ENCODE measurements at regions not wholly inside any gene's neighbourhood (a gene's known extent, or its start where the extent isn't known, plus 50 kb on each side); places are given as distances from the start of the nearest gene placed in this dataset.
"Not testable (repeated sequence)": the region's sequence is repeated elsewhere in the genome, so short reads cannot be mapped to it uniquely, and the experiment has no call there.

DNA sequence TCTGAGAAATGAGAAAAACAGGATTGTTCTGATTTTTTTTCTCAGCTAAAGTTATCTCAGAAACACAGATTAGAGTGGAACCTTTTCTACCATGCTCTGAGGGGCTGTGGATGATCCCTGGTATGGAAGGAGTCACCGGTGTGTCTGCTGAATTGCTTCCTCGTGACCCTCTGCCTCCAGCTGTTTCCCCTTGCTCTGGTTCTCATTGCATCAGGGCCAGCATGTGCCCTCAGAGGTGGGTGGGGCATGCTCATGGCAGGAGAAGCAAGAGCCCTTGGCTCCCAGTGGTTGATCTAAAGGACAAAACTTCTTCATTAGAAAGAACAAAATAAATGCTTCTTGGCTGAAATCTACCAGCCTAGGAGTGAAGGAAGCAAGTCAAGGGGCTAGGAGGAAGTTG lies 183.2 kb upstream of the HMCN1 start:
- H3K9me3 Mint-ChIP-seq = no peaks in the 10 kb centered on the region
- no peak overlapping the region for H3K27ac Mint-ChIP-seq (ENCODE audit: low read depth)
- H3K27me3 Mint-ChIP-seq = no peaks in the 10 kb centered on the region
- H3K36me3 Mint-ChIP-seq (ENCODE audit: insufficient read depth) = no peaks in the 10 kb centered on the region
- H3K4me3 Mint-ChIP-seq = no peak overlapping the region
- no peak for ATAC-seq (replicated peaks; ENCODE audit: extremely low read depth, poor library complexity, severe bottlenecking)
- no peaks in the 10 kb centered on the region for H3K4me1 Mint-ChIP-seq
- no peak for DNase-seq (ENCODE audit: low spot score in 2 of 2)

DNA sequence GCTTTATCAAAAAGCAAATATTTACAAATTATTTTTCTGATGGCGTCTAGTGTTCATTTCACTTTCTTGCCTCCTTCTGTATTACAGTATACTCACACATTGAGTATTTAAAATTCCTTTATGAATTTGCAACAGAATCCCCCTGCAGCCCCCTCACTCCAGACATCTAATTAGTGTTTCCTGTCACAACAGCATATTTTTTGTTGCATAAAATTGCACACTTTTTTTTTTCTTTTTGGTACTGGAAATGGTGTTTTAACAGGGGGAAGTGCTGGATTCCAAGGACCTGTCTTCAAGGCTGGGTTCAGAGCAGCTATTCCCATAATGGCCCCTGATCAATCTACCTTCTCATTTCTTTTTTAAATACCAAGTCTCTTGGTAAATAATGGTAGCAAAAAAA lies 184.3 kb upstream of the HMCN1 start:
- Mint-ChIP-seq H3K9me3 (no peaks in the 10 kb centered on the region), H3K36me3 (ENCODE audit: insufficient read depth) (no peaks in the 10 kb centered on the region), H3K27me3 (no peaks in the 10 kb centered on the region), H3K4me3 (no peak overlapping the region), H3K27ac (ENCODE audit: low read depth) (no peak overlapping the region), H3K4me1 (no peaks in the 10 kb centered on the region)
- ATAC-seq (replicated peaks; ENCODE audit: extremely low read depth, poor library complexity, severe bottlenecking) = no peak
- no peak for DNase-seq (ENCODE audit: low spot score in 2 of 2)

DNA sequence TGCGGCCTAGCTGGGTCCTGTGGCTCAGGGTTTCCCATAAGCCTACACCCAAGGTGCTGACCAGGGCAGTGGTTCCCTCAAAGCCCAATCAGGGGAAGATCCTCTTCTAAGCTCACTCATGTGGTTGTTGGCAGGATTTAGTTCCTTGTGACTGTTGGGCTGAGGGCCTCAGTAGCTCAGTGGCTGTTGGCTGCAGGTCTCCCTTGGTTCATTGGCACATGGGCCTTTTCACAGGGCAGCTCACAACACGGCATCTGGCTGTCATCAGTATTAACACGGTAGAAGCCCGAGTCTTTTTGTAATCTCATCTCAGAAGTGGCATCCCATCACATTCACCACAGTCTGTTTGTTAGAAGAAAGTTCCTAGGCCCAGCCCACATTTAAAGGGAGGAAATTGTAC lies 188.2 kb upstream of the HMCN1 start:
- no peak overlapping the region for H3K4me3 Mint-ChIP-seq
- no peak overlapping the region for H3K27ac Mint-ChIP-seq (ENCODE audit: low read depth)
- no peaks in the 10 kb centered on the region for H3K9me3 Mint-ChIP-seq
- DNase-seq (ENCODE audit: low spot score in 2 of 2) (no peak), ATAC-seq (replicated peaks; ENCODE audit: extremely low read depth, poor library complexity, severe bottlenecking) (no peak)
- H3K4me1 Mint-ChIP-seq = no peaks in the 10 kb centered on the region
- no peaks in the 10 kb centered on the region for H3K36me3 Mint-ChIP-seq (ENCODE audit: insufficient read depth)
- H3K27me3 Mint-ChIP-seq = no peaks in the 10 kb centered on the region

DNA sequence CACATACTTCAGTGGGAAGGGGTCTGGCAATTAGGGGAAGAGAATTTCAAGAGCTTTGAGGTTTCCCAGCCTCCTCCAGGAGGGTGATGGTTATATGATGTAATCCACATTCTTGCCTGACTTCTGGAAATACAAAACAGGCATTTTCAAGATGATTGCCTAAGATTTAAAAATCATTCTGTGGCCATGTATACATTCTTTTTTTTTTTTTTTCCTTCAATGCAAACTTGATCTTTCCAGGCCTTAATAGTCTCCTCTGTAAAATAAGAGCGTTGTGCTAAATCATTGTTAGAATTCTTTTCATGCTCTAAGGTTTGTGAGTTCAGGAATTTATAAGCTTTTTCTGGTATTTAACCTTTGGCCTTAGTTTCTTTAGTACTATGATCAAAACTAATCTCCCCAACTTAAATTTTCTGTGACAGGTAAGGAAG lies 192.3 kb upstream of the HMCN1 start:
- Mint-ChIP-seq H3K9me3 (peaks cover 7% of the 10 kb centered on the region), H3K36me3 (ENCODE audit: insufficient read depth) (peaks cover 2% of the 10 kb centered on the region), H3K4me1 (peaks cover 8% of the 10 kb centered on the region), H3K27me3 (peaks cover 4% of the 10 kb centered on the region), H3K27ac (ENCODE audit: low read depth) (no peak overlapping the region), H3K4me3 (no peak overlapping the region)
- ATAC-seq (replicated peaks; ENCODE audit: extremely low read depth, poor library complexity, severe bottlenecking) (no peak), DNase-seq (ENCODE audit: low spot score in 2 of 2) (no peak)

DNA sequence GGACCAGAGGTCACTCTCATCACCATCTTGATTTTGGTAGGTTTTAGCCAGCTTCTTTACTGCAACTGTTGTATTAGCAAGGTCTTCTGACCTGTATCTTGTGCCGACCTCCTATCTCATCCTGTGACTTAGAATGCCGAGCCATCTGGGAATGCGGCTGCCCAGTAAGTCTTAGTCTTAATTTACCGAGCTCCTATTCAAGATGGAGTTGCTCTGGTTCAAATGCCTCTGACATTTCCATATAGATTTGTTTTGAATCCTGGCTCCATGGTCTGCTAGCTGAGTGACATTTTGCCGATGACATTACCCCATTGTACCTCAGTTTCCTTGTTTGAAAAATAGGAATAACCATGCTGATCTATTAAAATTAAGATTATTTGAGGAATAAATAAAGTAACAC lies 193.9 kb upstream of the HMCN1 start:
- H3K27me3 Mint-ChIP-seq = peaks cover 10% of the 10 kb centered on the region
- H3K36me3 Mint-ChIP-seq (ENCODE audit: insufficient read depth) = peaks cover 2% of the 10 kb centered on the region
- DNase-seq (ENCODE audit: low spot score in 2 of 2) (no peak), ATAC-seq (replicated peaks; ENCODE audit: extremely low read depth, poor library complexity, severe bottlenecking) (no peak)
- peaks cover 7% of the 10 kb centered on the region for H3K9me3 Mint-ChIP-seq
- no peak overlapping the region for H3K27ac Mint-ChIP-seq (ENCODE audit: low read depth)
- no peak overlapping the region for H3K4me3 Mint-ChIP-seq
- peaks cover 8% of the 10 kb centered on the region for H3K4me1 Mint-ChIP-seq

DNA sequence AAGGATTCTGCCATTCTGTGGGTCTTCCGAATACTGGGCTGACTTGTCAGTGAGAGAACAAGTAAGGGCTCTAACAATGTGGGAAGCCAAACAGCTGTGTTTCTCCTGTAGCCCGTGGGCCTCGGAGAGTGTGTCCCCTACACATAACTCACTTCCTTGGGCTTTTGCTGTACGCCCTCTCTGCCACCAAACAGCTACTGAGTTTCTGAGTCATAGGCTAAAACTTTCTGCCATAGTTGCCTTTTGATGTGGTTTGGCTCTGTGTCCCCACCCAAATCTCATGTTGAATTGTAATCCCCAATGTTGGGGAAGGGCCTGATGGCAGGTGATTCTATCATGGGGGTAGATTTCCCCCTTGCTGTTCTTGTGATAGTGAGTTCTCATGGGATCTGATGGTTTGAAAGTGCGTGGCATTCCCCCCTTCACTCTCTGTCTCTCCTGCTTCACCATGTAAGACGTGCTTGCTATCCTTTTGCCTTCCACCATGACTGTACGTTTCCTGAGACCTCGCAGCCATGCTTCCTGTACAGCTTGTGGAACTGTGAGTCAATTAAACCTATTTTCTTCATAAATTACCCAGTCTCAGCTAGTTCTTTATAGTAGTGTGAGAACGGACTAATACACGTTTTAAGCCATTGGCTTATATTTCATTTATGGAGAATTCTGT lies 194.8 kb upstream of the HMCN1 start:
- H3K36me3 Mint-ChIP-seq (ENCODE audit: insufficient read depth) = peaks cover 2% of the 10 kb centered on the region
- peaks cover 7% of the 10 kb centered on the region for H3K9me3 Mint-ChIP-seq
- peaks cover 8% of the 10 kb centered on the region for H3K4me1 Mint-ChIP-seq
- peaks cover 10% of the 10 kb centered on the region for H3K27me3 Mint-ChIP-seq
- ATAC-seq (replicated peaks; ENCODE audit: extremely low read depth, poor library complexity, severe bottlenecking) = no peak
- no peak for DNase-seq (ENCODE audit: low spot score in 2 of 2)
- no peak overlapping the region for H3K27ac Mint-ChIP-seq (ENCODE audit: low read depth)
- H3K4me3 Mint-ChIP-seq = no peak overlapping the region

DNA sequence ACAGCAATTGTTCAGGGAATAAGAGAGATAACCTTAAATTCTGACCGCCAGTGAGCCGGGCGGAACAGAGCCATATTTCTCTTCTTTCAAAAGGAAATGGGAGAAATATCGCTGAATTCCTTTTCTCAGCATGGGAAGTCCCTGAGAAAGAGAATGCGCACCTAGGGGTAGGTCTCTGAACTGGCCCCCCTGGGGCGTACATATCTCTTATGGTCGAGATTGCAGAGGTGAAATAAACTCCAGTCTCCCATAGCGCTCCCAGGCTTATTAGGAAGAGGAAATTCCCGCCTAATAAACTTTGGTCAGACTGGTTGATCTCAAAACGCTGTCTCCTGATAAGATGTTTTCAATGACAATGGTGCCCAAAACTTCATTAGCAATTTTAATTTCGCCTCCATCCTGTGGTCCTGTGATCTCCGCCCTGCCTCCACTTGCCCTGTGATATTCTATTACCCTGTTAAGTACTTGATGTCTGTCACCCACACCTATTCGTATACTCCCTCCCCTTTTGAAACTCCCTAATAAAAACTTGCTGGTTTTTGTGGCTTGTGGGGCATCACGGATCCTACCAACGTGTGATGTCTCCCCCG lies 195.8 kb upstream of the HMCN1 start:
- not testable (repeated sequence) for H3K9me3 Mint-ChIP-seq; DNase-seq (ENCODE audit: low spot score in 2 of 2); H3K27ac Mint-ChIP-seq (ENCODE audit: low read depth); ATAC-seq (replicated peaks; ENCODE audit: extremely low read depth, poor library complexity, severe bottlenecking); H3K4me3 Mint-ChIP-seq; H3K36me3 Mint-ChIP-seq (ENCODE audit: insufficient read depth); H3K4me1 Mint-ChIP-seq
- peaks cover 10% of the 10 kb centered on the region for H3K27me3 Mint-ChIP-seq

DNA sequence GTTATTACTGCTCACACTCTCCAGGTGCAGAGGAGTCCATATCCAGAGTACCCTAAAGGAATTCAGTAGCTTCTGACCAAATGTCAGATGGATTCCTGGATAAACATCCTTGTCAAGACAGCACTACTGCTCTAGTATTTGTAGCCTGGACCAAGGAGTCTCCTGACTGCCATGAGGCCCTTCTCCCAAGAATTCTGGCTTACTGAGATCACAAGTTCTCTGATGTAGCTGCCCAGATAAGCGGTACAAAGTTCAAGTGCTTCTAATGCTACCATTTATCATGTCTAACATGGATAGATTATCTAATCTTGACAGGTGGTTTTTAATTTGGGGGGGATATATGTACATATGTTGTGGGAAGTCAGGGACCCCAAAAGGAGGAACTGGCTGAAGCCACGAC lies 196.6 kb upstream of the HMCN1 start:
- no peak overlapping the region for H3K27ac Mint-ChIP-seq (ENCODE audit: low read depth)
- peaks cover 8% of the 10 kb centered on the region for H3K4me1 Mint-ChIP-seq
- H3K9me3 Mint-ChIP-seq = peaks cover 7% of the 10 kb centered on the region
- peaks cover 10% of the 10 kb centered on the region for H3K27me3 Mint-ChIP-seq
- DNase-seq (ENCODE audit: low spot score in 2 of 2) (no peak), ATAC-seq (replicated peaks; ENCODE audit: extremely low read depth, poor library complexity, severe bottlenecking) (no peak)
- H3K36me3 Mint-ChIP-seq (ENCODE audit: insufficient read depth) = peaks cover 2% of the 10 kb centered on the region
- no peak overlapping the region for H3K4me3 Mint-ChIP-seq

DNA sequence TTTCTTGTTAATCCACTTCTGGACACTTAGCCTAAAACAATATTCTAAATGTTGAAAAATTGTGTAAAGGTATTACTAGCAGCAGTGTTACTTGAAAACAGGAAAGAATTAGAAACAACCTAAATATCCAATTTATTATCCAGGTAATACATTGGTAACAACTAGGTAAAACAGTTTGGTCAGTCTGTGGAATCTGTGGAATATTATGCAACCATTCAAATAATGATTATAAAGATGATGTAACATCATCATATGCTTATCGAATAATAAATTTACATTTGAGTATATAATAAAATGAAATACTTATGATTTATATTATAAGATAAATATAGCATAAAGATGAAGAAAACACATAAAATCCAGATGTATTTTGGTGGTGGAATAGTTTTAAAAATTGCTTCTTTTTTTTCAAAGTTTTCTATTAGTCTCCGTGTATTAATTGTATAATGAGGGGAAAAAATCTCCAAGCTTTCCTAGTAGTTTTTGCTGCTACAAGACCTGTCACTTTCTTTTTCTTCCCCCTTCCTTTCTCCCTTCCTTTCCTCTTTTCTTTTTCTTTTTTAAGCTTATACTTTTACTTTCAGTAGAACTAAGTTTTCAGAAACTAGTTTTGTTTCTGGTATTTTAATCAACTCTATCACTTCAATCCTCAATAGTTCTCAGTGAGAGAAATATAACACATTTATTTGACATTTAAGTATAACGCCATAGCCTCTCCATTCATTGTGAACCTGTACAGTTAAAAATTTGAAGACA lies 197.8 kb upstream of the HMCN1 start:
- Mint-ChIP-seq H3K27ac (ENCODE audit: low read depth) (no peak overlapping the region), H3K4me3 (no peak overlapping the region), H3K4me1 (peaks cover 8% of the 10 kb centered on the region), H3K9me3 (peaks cover 7% of the 10 kb centered on the region), H3K36me3 (ENCODE audit: insufficient read depth) (peaks cover 2% of the 10 kb centered on the region), H3K27me3 (peaks cover 10% of the 10 kb centered on the region)
- no peak for ATAC-seq (replicated peaks; ENCODE audit: extremely low read depth, poor library complexity, severe bottlenecking)
- no peak for DNase-seq (ENCODE audit: low spot score in 2 of 2)

GRCh38 chr1:185535621-185536020 lies 198.6 kb upstream of the HMCN1 start:
- Mint-ChIP-seq H3K27ac (ENCODE audit: low read depth) (no peak overlapping the region), H3K9me3 (peaks cover 7% of the 10 kb centered on the region), H3K4me1 (peaks cover 8% of the 10 kb centered on the region), H3K36me3 (ENCODE audit: insufficient read depth) (peaks cover 2% of the 10 kb centered on the region), H3K27me3 (peaks cover 10% of the 10 kb centered on the region), H3K4me3 (no peak overlapping the region)
- ATAC-seq (replicated peaks; ENCODE audit: extremely low read depth, poor library complexity, severe bottlenecking) (no peak), DNase-seq (ENCODE audit: low spot score in 2 of 2) (no peak)

GRCh38 chr1:185534801-185535200 lies 199.4 kb upstream of the HMCN1 start:
- ATAC-seq (replicated peaks; ENCODE audit: extremely low read depth, poor library complexity, severe bottlenecking) (no peak), DNase-seq (ENCODE audit: low spot score in 2 of 2) (no peak)
- Mint-ChIP-seq H3K4me3 (no peak overlapping the region), H3K9me3 (peaks cover 5% of the 10 kb centered on the region), H3K4me1 (peaks cover 7% of the 10 kb centered on the region), H3K27ac (ENCODE audit: low read depth) (no peak overlapping the region), H3K36me3 (ENCODE audit: insufficient read depth) (peaks cover 2% of the 10 kb centered on the region), H3K27me3 (peaks cover 10% of the 10 kb centered on the region)

GRCh38 chr1:185533596-185533995 lies 200.6 kb upstream of the HMCN1 start:
- H3K9me3 Mint-ChIP-seq = no peaks in the 10 kb centered on the region
- no peak overlapping the region for H3K27ac Mint-ChIP-seq (ENCODE audit: low read depth)
- no peaks in the 10 kb centered on the region for H3K36me3 Mint-ChIP-seq (ENCODE audit: insufficient read depth)
- no peak overlapping the region for H3K4me3 Mint-ChIP-seq
- H3K27me3 Mint-ChIP-seq = peaks cover 10% of the 10 kb centered on the region
- no peaks in the 10 kb centered on the region for H3K4me1 Mint-ChIP-seq
- DNase-seq (ENCODE audit: low spot score in 2 of 2) (no peak), ATAC-seq (replicated peaks; ENCODE audit: extremely low read depth, poor library complexity, severe bottlenecking) (no peak)

- no peak overlapping the region for H3K4me3 Mint-ChIP-seq
- ATAC-seq (replicated peaks; ENCODE audit: extremely low read depth, poor library complexity, severe bottlenecking) (no peak), DNase-seq (ENCODE audit: low spot score in 2 of 2) (no peak)
- H3K36me3 Mint-ChIP-seq (ENCODE audit: insufficient read depth) = no peaks in the 10 kb centered on the region
- no peak overlapping the region for H3K27ac Mint-ChIP-seq (ENCODE audit: low read depth)
- H3K4me1 Mint-ChIP-seq = no peaks in the 10 kb centered on the region
- peaks cover 10% of the 10 kb centered on the region for H3K27me3 Mint-ChIP-seq
- H3K9me3 Mint-ChIP-seq = no peaks in the 10 kb centered on the region
Measured at GRCh38 chr1:185532856-185533255, 201.3 kb upstream of the HMCN1 start.

Measured in central memory CD8-positive, alpha-beta T cell (primary cell).